Adrenal gland (tissue), 5 donors: ENCODE measurements at regions not wholly inside any gene's neighbourhood (a gene's known extent, or its start where the extent isn't known, plus 50 kb on each side); places are given as distances from the start of the nearest gene placed in this dataset.

Source experiments
- CTCF ChIP-seq, 6 experiments: fragments of 450-650 bp in 4 of 6; fragments of 200-600 bp in 2 of 6; sonication (generic) in 1 of 6; IDR thresholded peaks; 1 replicate in 5 of 6; 2 replicates in 1 of 6; pipeline versions ENCODE4 v1.5.1 to v1.8.0; 2016 to 2021; ENCODE audit warnings: antibody characterized with exemption in 6 of 6, mild to moderate bottlenecking in 2 of 6, moderate library complexity in 1 of 6
- POLR2A ChIP-seq, 2 donors: fragments of 450-650 bp; IDR thresholded peaks; one replicate each; pipeline ENCODE4 v1.6.1; 2017; ENCODE audit warnings: antibody characterized with exemption in 2 of 2, mild to moderate bottlenecking in 2 of 2, moderate library complexity in 1 of 2
- donor health status: DM: no; HTN: no; CAD: no.

GRCh38 chr6:54595844-54596243 lies 250.7 kb upstream of the FAM83B start:
- no peak for TF ChIP-seq CTCF (IDR thresholded peaks at IDR 0.05)
- no peak for TF ChIP-seq POLR2A (IDR thresholded peaks at IDR 0.05)
